Calu3 (cell line): ENCODE measurements at regions not wholly inside any gene's neighbourhood (a gene's known extent, or its start where the extent isn't known, plus 50 kb on each side); places are given as distances from the start of the nearest gene placed in this dataset.
"Not testable (repeated sequence)": the region's sequence is repeated elsewhere in the genome, so short reads cannot be mapped to it uniquely, and the experiment has no call there.

Experiments
- BruUV-seq: library from RNA; stranded (reverse); fragments of 400-500 nt; replicated peaks from 2 replicates; lab custom pipeline; 2021; lab: Mats Ljungman, UMichigan
- CTCF ChIA-PET: fragments of 300-600 bp; sonication (Branson Sonifier 250); formaldehyde crosslinking; loops from one replicate; lab custom pipeline; 2022; ENCODE audit warnings: antibody characterized with exemption; lab: Charles Lee
- DNase-seq: peaks from one replicate; pipeline ENCODE4 v3.0.0; 2022
- H3K27ac Mint-ChIP-seq: one replicate; pipeline ENCODE4 v1.8.0; 2022; ENCODE audit warnings: mixed read lengths; ENCODE audit not compliant: unreplicated experiment
- H3K27me3 Mint-ChIP-seq: one replicate; pipeline ENCODE4 v1.8.0; 2022; ENCODE audit warnings: mixed read lengths; ENCODE audit not compliant: unreplicated experiment
- H3K36me3 Mint-ChIP-seq: one replicate; pipeline ENCODE4 v1.8.0; 2022; ENCODE audit warnings: mild to moderate bottlenecking, moderate library complexity, mixed read lengths; ENCODE audit not compliant: insufficient read depth, unreplicated experiment
- H3K4me1 Mint-ChIP-seq: one replicate; pipeline ENCODE4 v1.8.0; 2022; ENCODE audit warnings: mild to moderate bottlenecking, low read depth, mixed read lengths; ENCODE audit not compliant: unreplicated experiment
- H3K4me3 Mint-ChIP-seq: one replicate; pipeline ENCODE4 v1.8.0; 2022; ENCODE audit warnings: mild to moderate bottlenecking, low read depth, moderate library complexity, mixed read lengths; ENCODE audit not compliant: unreplicated experiment
- H3K9me3 Mint-ChIP-seq: one replicate; pipeline ENCODE4 v1.8.0; 2022; ENCODE audit warnings: low read depth, mixed read lengths; ENCODE audit not compliant: unreplicated experiment
- CTCF ChIP-seq: fragments of 200-600 bp; IDR thresholded peaks from one replicate; pipeline ENCODE4 v1.8.0; 2022; ENCODE audit warnings: antibody characterized with exemption; ENCODE audit not compliant: unreplicated experiment
- intact Hi-C: fragments of 100-400 bp; cut with micrococcal nuclease; formaldehyde crosslinking; loops from one replicate; pipeline ENCODE4 v1.10.0; 2022; ENCODE audit not compliant: unreplicated experiment

DNA sequence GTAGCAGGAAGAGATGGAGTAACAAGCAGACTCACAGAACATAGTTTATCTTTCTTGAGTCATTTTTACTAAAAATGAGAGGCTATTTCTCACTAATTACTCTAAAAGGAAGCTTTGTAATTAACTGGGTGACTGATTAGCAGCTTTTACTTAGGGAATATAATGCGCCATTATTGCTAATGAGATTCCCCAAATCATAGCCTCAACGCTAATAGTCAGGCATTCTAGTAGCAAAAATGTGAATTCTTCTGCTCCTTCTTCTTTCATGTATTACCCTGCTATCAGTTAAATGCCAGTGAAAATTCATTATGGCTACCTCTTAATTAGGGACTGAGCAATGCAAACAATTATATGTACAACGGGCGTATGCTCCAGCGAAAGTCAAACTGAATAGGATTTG lies 349.8 kb downstream of the CDH19 start:
- no peaks in the 10 kb centered on the region for H3K36me3 Mint-ChIP-seq
- intact Hi-C loops: no loop called here
- CTCF ChIA-PET: no interaction called here
- no peaks in the 10 kb centered on the region for H3K9me3 Mint-ChIP-seq
- H3K27me3 Mint-ChIP-seq: no peaks in the 10 kb centered on the region
- H3K4me1 Mint-ChIP-seq: no peaks in the 10 kb centered on the region
- no TSS peak for BruUV-seq
- no peak overlapping the region for H3K4me3 Mint-ChIP-seq
- no peak for DNase-seq
- TF ChIP-seq CTCF: no peak
- H3K27ac Mint-ChIP-seq: no peak overlapping the region

DNA sequence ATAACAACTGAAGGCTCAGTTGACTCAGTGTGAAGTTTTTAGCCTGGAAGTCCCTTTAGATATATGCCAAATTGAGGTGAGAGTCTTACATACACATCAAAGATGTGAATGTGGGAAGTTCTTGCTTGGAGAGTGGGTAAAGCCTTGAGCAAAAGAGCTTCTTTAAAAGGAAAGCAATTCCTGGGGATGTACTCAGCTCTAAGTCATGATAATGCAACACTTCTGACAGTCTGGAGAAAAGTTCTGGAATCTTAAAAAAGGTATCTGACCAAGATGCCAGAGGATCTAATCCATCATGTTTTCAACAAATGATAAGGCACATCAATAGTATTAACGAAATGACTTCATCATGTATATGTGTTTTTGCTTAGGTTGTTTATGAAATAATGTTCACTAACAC lies 351.2 kb downstream of the CDH19 start:
- H3K4me3 Mint-ChIP-seq: no peak overlapping the region
- intact Hi-C loops: no loop called here
- H3K36me3 Mint-ChIP-seq: no peaks in the 10 kb centered on the region
- CTCF ChIA-PET: no interaction called here
- no peaks in the 10 kb centered on the region for H3K4me1 Mint-ChIP-seq
- no peaks in the 10 kb centered on the region for H3K9me3 Mint-ChIP-seq
- no TSS peak for BruUV-seq
- TF ChIP-seq CTCF: no peak
- no peak for DNase-seq
- no peak overlapping the region for H3K27ac Mint-ChIP-seq
- H3K27me3 Mint-ChIP-seq: no peaks in the 10 kb centered on the region

DNA sequence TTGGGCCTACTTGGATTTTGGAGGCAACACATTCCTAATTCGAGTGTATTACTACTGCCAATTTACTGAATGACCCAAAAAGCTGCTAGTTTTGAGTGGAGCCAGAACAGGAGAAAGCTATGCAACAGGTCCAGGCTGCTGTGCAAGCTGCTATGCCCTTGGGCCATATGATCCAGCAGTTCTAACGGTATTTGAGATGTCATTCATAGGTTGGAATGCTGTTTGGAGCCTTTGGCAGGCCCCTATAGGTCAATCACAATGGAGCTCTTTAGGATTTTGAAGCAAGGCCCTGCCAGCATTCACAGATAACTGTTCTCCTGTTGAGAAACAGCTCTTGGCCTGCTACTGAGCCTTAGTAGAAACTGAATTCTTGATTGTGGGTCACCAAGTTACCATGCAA lies 368.7 kb downstream of the CDH19 start:
- H3K9me3 Mint-ChIP-seq: peaks cover 8% of the 10 kb centered on the region
- no TSS peak for BruUV-seq
- H3K27me3 Mint-ChIP-seq: no peaks in the 10 kb centered on the region
- no peak for TF ChIP-seq CTCF
- intact Hi-C loops: no loop called here
- no peak for DNase-seq
- CTCF ChIA-PET: no interaction called here
- no peaks in the 10 kb centered on the region for H3K4me1 Mint-ChIP-seq
- H3K36me3 Mint-ChIP-seq: no peaks in the 10 kb centered on the region
- H3K27ac Mint-ChIP-seq: no peak overlapping the region
- H3K4me3 Mint-ChIP-seq: no peak overlapping the region

DNA sequence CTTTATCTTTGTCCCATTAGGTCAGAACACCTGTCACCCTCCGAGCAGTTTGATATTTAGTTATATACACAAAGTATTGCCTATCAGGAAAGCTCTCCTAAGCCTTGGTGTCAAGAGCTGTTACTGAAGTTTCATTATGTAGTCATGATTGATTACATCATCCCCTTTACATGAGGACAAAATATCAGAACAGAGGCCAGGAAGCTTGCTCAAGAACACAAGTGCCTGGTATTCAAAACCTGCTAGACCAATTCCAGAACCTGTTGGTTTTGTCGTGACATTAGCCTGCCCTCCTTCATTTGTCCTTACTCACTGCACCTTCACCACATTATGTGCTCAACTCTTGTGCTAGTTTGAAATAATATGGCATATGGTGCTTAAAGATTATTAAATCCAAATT lies 377.1 kb downstream of the CDH19 start:
- no peaks in the 10 kb centered on the region for H3K27me3 Mint-ChIP-seq
- no peaks in the 10 kb centered on the region for H3K36me3 Mint-ChIP-seq
- CTCF ChIA-PET: interaction anchor here (1.2 kb wide), 1 partner anchor 10 kb away, joined by 3 read pairs; no protein-coding TSS in a partner anchor
- DNase-seq: peak; percentile 43
- TF ChIP-seq CTCF: no peak
- peak overlapping the region; percentile 57 for H3K27ac Mint-ChIP-seq
- intact Hi-C loops: no loop called here
- H3K4me3 Mint-ChIP-seq: no peak overlapping the region
- peaks cover 8% of the 10 kb centered on the region for H3K4me1 Mint-ChIP-seq
- no TSS peak for BruUV-seq
- H3K9me3 Mint-ChIP-seq: peaks cover 2% of the 10 kb centered on the region

- H3K4me3 Mint-ChIP-seq, intact Hi-C loops, BruUV-seq, CTCF ChIA-PET, H3K27me3 Mint-ChIP-seq, H3K27ac Mint-ChIP-seq, DNase-seq, H3K36me3 Mint-ChIP-seq, H3K9me3 Mint-ChIP-seq: not testable (repeated sequence)
- H3K4me1 Mint-ChIP-seq: peaks cover 16% of the 10 kb centered on the region
These were observed 380.6 kb downstream of the CDH19 start for GRCh38 chr18:66223317-66223716.
